Breast epithelium (tissue), 4 donors: ENCODE measurements at regions not wholly inside any gene's neighbourhood (a gene's known extent, or its start where the extent isn't known, plus 50 kb on each side); places are given as distances from the start of the nearest gene placed in this dataset.

Source experiments
- DNase-seq, 2 donors: peaks; one replicate each; pipeline ENCODE4 v3.0.0-alpha.2; 2019; ENCODE audit warnings: low spot score in 2 of 2
- H3K27ac ChIP-seq, 2 donors: fragments of 200-600 bp; sonication (generic) in 1 of 2; one replicate each; pipeline ENCODE4 v1.5.1; 2016 to 2019; ENCODE audit warnings: mild to moderate bottlenecking in 1 of 2
- H3K27me3 ChIP-seq, 2 donors: fragments of 200-600 bp; sonication (generic) in 1 of 2; one replicate each; pipeline versions ENCODE4 v1.5.1 to v1.6.0; 2017 to 2019; ENCODE audit warnings: control low read depth in 1 of 2, mild to moderate bottlenecking in 1 of 2
- H3K36me3 ChIP-seq: fragments of 200-600 bp; one replicate; pipeline ENCODE4 v1.5.1; 2019
- H3K4me1 ChIP-seq, 2 donors: fragments of 200-600 bp; sonication (generic); one replicate each; pipeline ENCODE4 v1.5.1; 2016 to 2019; ENCODE audit warnings: control low read depth in 1 of 2
- H3K4me3 ChIP-seq, 3 donors: fragments of 200-600 bp; sonication (generic); 1 replicate in 2 of 3; 2 replicates in 1 of 3; pipeline ENCODE4 v1.5.1; 2016 to 2019; ENCODE audit warnings: mild to moderate bottlenecking in 3 of 3, moderate library complexity in 2 of 3
- H3K9me3 ChIP-seq, 2 donors: fragments of 200-600 bp; sonication (generic) in 1 of 2; one replicate each; pipeline ENCODE4 v1.5.1; 2016 to 2019; ENCODE audit warnings: control low read depth in 1 of 2
- POLR2A ChIP-seq: fragments of 450-650 bp; IDR thresholded peaks from one replicate; pipeline ENCODE4 v1.6.1; 2016; ENCODE audit warnings: antibody characterized with exemption, mild to moderate bottlenecking, moderate library complexity
- POLR2AphosphoS5 ChIP-seq, 3 donors: sonication (generic); formaldehyde crosslinking; IDR thresholded peaks; one replicate each; pipeline ENCODE4 v1.6.1; 2017; ENCODE audit warnings: antibody characterized with exemption in 3 of 3
- intact Hi-C: fragments of 100-400 bp; cut with DNase I; formaldehyde crosslinking; loops from one replicate; pipeline ENCODE4 v1.15.1; 2023; ENCODE audit warnings: low total_unique reads
- TF ChIP-seq, protein P1 (sequence below), 3 donors: fragments of 450-650 bp; IDR thresholded peaks; one replicate each; pipeline ENCODE4 v1.5.1; 2016 to 2017; ENCODE audit warnings: antibody characterized with exemption in 3 of 3, mild to moderate bottlenecking in 3 of 3, moderate library complexity in 3 of 3

DNA sequence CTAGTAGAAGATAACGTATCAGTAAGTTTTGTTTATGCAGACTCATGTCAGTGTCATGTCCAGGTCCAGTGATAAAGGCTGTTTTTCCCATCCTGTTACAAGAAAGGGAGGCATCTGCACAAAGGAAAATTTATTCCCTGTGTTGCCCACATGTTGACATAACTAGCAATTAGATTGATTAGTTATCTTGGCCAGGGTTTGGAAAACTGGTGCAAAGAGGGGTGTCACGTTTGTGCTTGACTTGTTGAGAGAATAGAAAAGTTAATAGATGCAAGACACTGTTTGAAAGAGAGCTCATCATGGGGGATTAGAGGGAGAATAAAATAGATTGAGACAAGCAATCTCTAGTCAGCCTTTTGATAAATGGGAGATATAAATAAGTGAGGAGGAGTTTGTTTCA lies 1357.0 kb upstream of the AGA start:
- intact Hi-C loops, result no loop called here
- TF ChIP-seq, protein P1, sequence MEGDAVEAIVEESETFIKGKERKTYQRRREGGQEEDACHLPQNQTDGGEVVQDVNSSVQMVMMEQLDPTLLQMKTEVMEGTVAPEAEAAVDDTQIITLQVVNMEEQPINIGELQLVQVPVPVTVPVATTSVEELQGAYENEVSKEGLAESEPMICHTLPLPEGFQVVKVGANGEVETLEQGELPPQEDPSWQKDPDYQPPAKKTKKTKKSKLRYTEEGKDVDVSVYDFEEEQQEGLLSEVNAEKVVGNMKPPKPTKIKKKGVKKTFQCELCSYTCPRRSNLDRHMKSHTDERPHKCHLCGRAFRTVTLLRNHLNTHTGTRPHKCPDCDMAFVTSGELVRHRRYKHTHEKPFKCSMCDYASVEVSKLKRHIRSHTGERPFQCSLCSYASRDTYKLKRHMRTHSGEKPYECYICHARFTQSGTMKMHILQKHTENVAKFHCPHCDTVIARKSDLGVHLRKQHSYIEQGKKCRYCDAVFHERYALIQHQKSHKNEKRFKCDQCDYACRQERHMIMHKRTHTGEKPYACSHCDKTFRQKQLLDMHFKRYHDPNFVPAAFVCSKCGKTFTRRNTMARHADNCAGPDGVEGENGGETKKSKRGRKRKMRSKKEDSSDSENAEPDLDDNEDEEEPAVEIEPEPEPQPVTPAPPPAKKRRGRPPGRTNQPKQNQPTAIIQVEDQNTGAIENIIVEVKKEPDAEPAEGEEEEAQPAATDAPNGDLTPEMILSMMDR (IDR thresholded peaks at IDR 0.05), result no peak
- TF ChIP-seq POLR2AphosphoS5 (IDR thresholded peaks at IDR 0.05), result no peak
- TF ChIP-seq POLR2A, result no peak
- H3K9me3 ChIP-seq, result no peaks in the 10 kb centered on the region

DNA sequence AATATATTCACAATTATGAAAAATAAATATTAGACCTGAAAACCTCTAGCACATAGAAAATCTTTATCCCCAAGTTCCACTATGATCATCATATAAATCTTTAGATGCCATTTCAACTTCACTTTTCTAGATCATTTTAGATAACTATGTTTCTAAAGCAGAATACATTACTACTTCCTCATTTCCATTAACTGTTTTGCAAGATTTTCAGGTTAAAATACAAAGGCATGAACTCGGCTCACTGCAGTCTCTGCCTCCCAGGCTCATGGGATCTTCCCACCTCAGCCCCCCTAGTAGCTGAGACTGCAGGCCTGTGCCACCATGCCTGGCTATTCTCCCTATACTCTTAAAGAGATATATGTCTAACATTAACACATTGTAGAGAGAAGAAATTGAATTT lies 1365.9 kb upstream of the AGA start:
- Histone ChIP-seq H3K27me3 (no peaks in the 10 kb centered on the region), H3K9me3 (no peaks in the 10 kb centered on the region), H3K4me1 (no peaks in the 10 kb centered on the region), H3K4me3 (no peak overlapping the region), H3K27ac (no peak overlapping the region), H3K36me3 (no peaks in the 10 kb centered on the region)
- intact Hi-C loops, result no loop called here
- TF ChIP-seq, protein P1 (IDR thresholded peaks at IDR 0.05), result no peak
- TF ChIP-seq POLR2A (no peak), POLR2AphosphoS5 (IDR thresholded peaks at IDR 0.05) (no peak)
- no peak for DNase-seq

More for the DNA sequence above, 1357.0 kb upstream of the AGA start:
- no peak for DNase-seq
- Histone ChIP-seq H3K36me3 (no peaks in the 10 kb centered on the region), H3K4me3 (no peak overlapping the region), H3K27me3 (no peaks in the 10 kb centered on the region), H3K4me1 (no peaks in the 10 kb centered on the region), H3K27ac (no peak overlapping the region)

DNA sequence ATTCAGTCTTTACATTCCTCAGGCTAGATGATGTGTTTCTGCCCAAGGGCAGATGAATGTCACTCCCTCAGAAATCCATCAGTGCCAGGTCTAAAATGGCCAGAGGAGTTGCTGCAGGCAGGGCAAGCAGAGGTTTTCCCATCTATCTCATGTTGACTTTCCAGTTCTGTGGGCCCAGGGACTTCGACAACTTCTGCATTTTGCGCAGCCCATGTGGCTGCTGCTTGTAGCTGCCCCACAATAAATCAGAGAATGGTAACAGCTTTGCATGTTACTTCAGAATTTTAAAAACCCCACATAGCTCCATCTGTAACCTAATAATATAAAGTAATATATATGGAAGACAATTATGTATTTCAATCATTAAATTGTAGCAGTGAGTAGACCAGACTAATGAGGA lies 1367.7 kb upstream of the AGA start:
- H3K36me3 ChIP-seq, result no peaks in the 10 kb centered on the region
- no peaks in the 10 kb centered on the region for H3K27me3 ChIP-seq
- H3K4me3 ChIP-seq, result no peak overlapping the region
- H3K9me3 ChIP-seq, result no peaks in the 10 kb centered on the region
- TF ChIP-seq, protein P1 (IDR thresholded peaks at IDR 0.05), result no peak
- TF ChIP-seq POLR2AphosphoS5 (IDR thresholded peaks at IDR 0.05), result no peak
- TF ChIP-seq POLR2A, result no peak
- no peak overlapping the region for H3K27ac ChIP-seq
- intact Hi-C loops, result no loop called here
- no peak for DNase-seq
- H3K4me1 ChIP-seq, result no peaks in the 10 kb centered on the region

DNA sequence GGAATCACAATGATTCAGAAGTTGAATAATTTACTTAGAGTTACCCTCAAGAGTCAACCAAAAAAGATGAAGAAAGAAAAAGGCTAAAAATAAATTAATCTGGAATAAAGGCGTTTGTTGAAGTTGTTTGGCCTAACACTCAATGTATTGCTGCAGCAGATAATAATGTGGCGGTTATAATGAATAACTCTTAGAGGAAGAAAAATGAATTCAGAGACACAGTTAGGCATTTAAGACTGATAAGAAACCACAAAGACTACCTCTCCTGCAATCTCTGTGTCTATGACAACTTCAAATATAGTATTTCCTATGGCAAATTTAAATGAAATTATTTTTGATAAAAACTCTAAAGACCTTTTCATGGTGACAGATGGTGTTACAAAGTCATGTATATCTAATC lies 1369.1 kb upstream of the AGA start:
- Histone ChIP-seq H3K4me3 (no peak overlapping the region), H3K4me1 (no peaks in the 10 kb centered on the region), H3K9me3 (no peaks in the 10 kb centered on the region), H3K27me3 (no peaks in the 10 kb centered on the region), H3K27ac (no peak overlapping the region), H3K36me3 (no peaks in the 10 kb centered on the region)
- TF ChIP-seq POLR2AphosphoS5 (IDR thresholded peaks at IDR 0.05), result no peak
- no peak for TF ChIP-seq POLR2A
- TF ChIP-seq, protein P1 (IDR thresholded peaks at IDR 0.05), result no peak
- intact Hi-C loops, result no loop called here
- DNase-seq, result no peak

DNA sequence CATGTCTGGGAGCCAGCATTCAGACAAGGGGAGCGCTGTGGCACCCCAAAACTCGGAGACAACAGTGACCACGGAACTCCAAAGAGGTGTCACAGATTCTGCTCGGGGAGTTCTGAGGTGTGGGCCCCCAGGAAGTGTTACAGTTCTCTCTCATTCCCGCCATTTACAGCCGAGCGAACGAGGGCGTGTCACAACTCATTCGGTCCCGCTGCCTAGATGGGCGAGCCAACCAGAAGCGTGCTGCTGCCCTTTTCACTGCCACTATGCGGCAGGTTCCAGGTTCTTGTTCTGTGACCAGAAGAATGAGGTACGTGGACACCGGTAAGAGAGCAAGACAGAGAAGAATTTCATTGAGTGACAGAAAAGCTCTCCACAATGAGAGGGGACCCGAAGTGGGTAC lies 1370.6 kb upstream of the AGA start:
- H3K27me3 ChIP-seq, result no peaks in the 10 kb centered on the region
- H3K36me3 ChIP-seq, result no peaks in the 10 kb centered on the region
- TF ChIP-seq POLR2AphosphoS5 (IDR thresholded peaks at IDR 0.05), result no peak
- no peak for TF ChIP-seq POLR2A
- TF ChIP-seq, protein P1 (IDR thresholded peaks at IDR 0.05), result no peak
- intact Hi-C loops, result no loop called here
- no peak overlapping the region for H3K27ac ChIP-seq
- H3K4me3 ChIP-seq, result no peak overlapping the region
- DNase-seq, result no peak
- no peaks in the 10 kb centered on the region for H3K9me3 ChIP-seq
- no peaks in the 10 kb centered on the region for H3K4me1 ChIP-seq
